GM04503 (cell line): ENCODE measurements at regions not wholly inside any gene's neighbourhood (a gene's known extent, or its start where the extent isn't known, plus 50 kb on each side); places are given as distances from the start of the nearest gene placed in this dataset.

Experiments used
- DNase-seq: peaks from one replicate; pipeline ENCODE4 v3.0.0-alpha.2; 2012; ENCODE audit warnings: low read depth

GRCh38 chr16:6131526-6132050 is 1034.0 kb upstream of the EEF2KMT start:
- no peak for DNase-seq

- no peak for DNase-seq
Measured at GRCh38 chr16:6125483-6126259, 1028.1 kb upstream of the EEF2KMT start.

- DNase-seq: no peak
Measured at GRCh38 chr16:6124136-6124535, 1026.5 kb upstream of the EEF2KMT start.

- DNase-seq: no peak
Measured at GRCh38 chr16:6122401-6122800, 1024.8 kb upstream of the EEF2KMT start.

- no peak for DNase-seq
Measured at GRCh38 chr16:6114691-6115090, 1017.1 kb upstream of the EEF2KMT start.

- DNase-seq: no peak
Measured at GRCh38 chr16:6113749-6114148, 1016.2 kb upstream of the EEF2KMT start.

- DNase-seq: no peak
Measured at GRCh38 chr16:6112700-6113099, 1015.1 kb upstream of the EEF2KMT start.

GRCh38 chr16:6111390-6111789 is 1013.8 kb upstream of the EEF2KMT start:
- DNase-seq: no peak

- no peak for DNase-seq
Measured at GRCh38 chr16:6110346-6110745, 1012.8 kb upstream of the EEF2KMT start.

- no peak for DNase-seq
Measured at GRCh38 chr16:6106061-6106460, 1008.5 kb upstream of the EEF2KMT start.

- no peak for DNase-seq
Measured at GRCh38 chr16:6105115-6105514, 1007.5 kb upstream of the EEF2KMT start.

GRCh38 chr16:6104428-6104827 is 1006.8 kb upstream of the EEF2KMT start:
- no peak for DNase-seq

GRCh38 chr16:6103561-6103960 is 1006.0 kb upstream of the EEF2KMT start:
- no peak for DNase-seq

GRCh38 chr16:6099102-6099501 is 1001.5 kb upstream of the EEF2KMT start:
- no peak for DNase-seq

GRCh38 chr16:6096931-6097670 is 999.5 kb upstream of the EEF2KMT start:
- no peak for DNase-seq

- DNase-seq: no peak
Measured at GRCh38 chr16:6095414-6095813, 997.8 kb upstream of the EEF2KMT start.

GRCh38 chr16:6091021-6091420 is 993.4 kb upstream of the EEF2KMT start:
- no peak for DNase-seq

GRCh38 chr16:6081320-6081976 is 983.9 kb upstream of the EEF2KMT start:
- DNase-seq: no peak

- DNase-seq: no peak
Measured at GRCh38 chr16:6076631-6077030, 979.0 kb upstream of the EEF2KMT start.

GRCh38 chr16:6068063-6068462 is 970.5 kb upstream of the EEF2KMT start:
- no peak for DNase-seq

- DNase-seq: no peak
Measured at GRCh38 chr16:6066652-6067051, 969.1 kb upstream of the EEF2KMT start.

- no peak for DNase-seq
Measured at GRCh38 chr16:6063526-6063925, 965.9 kb upstream of the EEF2KMT start.

- no peak for DNase-seq
Measured at GRCh38 chr16:6059671-6060070, 962.1 kb upstream of the EEF2KMT start.
